Stimulated activated CD8-positive, alpha-beta memory T cell treated with anti-CD3 and anti-CD28 coated beads, Interleukin-7, amount 100 ng/mL, for 4 hours (primary cell): ENCODE measurements at regions not wholly inside any gene's neighbourhood (a gene's known extent, or its start where the extent isn't known, plus 50 kb on each side); places are given as distances from the start of the nearest gene placed in this dataset.

ENCODE experiments used
- DNase-seq, 2 donors: peaks; one replicate each; pipeline ENCODE4 v3.0.0-alpha.2; 2020; ENCODE audit warnings: low read depth in 2 of 2

DNA sequence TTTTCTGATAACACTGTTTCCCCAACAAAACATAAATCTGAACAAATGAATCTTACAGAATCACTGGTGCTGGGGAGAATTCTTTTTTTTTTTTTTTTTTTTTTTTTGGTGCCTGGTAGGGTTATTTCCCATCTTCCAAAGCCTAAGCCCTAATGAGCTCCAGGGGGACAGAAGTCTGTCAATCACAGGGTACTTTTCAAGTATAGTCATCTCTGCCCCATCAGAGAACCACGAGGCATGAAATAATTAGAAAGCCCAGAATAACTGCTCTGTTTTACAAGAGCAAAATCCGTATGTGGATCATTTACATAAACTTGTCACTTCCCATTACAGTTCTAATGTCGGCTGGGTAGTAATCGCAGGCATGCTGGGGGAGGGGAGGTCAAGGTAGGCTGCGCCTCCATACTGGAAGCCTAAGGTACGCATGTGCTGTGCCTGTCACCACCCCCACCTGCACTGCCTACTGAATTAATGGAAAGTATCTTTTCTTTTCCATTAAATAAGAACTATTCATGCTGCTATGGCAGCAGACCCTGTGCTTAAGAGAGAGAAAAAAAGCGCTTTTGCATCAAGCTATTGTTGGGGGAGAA lies 164.7 kb upstream of the LEF1 start:
- DNase-seq, result no peak

- no peak for DNase-seq
Observed at GRCh38 chr4:108331905-108332632, 163.3 kb upstream of the LEF1 start.

DNA sequence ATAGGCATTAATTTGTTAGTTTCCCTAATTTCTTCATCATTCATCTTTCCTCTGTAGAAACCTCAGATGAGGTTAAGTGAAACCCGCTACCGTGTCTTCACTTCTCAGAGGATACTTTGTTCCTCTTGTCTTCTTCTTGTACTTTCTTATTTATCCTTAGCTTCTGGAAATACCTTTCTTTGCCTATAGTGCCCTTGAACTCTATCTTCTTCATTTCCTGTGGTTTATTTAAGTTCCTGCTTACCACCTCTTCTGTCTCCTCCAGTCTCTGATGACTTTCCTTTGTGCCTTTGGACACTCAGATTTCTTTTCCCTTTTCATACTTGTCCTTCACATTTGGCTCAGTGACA lies 159.6 kb upstream of the LEF1 start:
- DNase-seq, result no peak

DNA sequence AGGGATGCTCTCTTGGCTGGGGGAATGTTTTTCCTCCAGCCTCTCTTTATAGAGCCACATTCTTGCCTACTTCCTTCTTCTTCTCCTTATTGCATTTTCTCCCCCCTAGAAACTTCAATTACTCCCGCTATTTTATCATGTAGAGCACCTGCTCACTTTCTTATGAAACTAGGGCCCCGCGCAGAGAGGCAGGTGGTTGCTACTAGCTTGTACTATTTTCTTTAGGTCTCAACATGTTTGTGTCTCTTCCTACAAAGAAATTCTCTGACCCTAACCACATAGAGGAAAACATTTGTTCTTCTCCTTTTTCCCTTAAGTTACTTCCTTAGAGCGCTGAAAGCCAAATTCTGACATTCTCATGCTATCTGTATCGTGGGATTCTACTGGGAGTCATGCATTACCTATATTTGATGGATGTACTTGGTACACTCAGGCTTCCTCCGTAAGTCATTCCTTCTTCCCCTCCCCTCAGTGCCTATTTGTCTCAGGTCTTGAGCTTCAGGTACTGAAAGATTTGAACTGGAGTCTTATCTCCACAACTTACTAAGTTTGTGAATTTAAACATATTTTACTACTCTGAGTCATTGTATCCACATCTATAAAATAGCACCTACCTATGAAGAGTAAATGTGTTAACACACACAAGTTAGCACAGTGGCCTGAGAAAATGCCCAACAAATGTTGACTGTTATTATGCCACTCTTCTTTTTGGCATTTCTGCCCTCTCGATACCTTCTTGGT lies 159.1 kb upstream of the LEF1 start:
- DNase-seq, result no peak

DNA sequence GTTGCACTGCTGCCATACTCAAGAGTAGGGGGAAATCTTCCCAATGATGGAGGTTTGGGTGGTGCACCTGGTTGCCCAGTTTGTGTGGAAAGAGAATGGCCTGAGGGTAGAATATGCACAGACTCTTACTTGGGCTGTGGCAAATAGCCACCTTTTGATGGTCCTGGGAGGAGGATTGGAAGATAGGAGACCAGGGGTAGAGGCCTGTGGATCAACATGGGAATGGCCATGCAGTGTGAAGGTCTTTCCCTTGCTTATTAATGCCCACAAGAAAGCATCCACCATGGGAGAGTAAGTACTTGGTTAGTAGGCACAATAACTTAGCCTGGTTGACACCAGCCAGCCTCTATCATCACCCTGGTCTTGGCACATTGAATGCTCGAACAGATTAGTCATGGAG lies 156.8 kb upstream of the LEF1 start:
- DNase-seq, result no peak

GRCh38 chr4:108324450-108324849 lies 155.7 kb upstream of the LEF1 start:
- DNase-seq, result no peak

- DNase-seq, result no peak
Observed at GRCh38 chr4:108322497-108322896, 153.8 kb upstream of the LEF1 start.

GRCh38 chr4:108320061-108320460 lies 151.3 kb upstream of the LEF1 start:
- no peak for DNase-seq

GRCh38 chr4:108317377-108317776 lies 148.6 kb upstream of the LEF1 start:
- DNase-seq, result no peak

GRCh38 chr4:108315694-108316093 lies 147.0 kb upstream of the LEF1 start:
- no peak for DNase-seq

- DNase-seq, result no peak
Observed at GRCh38 chr4:108314900-108315589, 146.3 kb upstream of the LEF1 start.

DNA sequence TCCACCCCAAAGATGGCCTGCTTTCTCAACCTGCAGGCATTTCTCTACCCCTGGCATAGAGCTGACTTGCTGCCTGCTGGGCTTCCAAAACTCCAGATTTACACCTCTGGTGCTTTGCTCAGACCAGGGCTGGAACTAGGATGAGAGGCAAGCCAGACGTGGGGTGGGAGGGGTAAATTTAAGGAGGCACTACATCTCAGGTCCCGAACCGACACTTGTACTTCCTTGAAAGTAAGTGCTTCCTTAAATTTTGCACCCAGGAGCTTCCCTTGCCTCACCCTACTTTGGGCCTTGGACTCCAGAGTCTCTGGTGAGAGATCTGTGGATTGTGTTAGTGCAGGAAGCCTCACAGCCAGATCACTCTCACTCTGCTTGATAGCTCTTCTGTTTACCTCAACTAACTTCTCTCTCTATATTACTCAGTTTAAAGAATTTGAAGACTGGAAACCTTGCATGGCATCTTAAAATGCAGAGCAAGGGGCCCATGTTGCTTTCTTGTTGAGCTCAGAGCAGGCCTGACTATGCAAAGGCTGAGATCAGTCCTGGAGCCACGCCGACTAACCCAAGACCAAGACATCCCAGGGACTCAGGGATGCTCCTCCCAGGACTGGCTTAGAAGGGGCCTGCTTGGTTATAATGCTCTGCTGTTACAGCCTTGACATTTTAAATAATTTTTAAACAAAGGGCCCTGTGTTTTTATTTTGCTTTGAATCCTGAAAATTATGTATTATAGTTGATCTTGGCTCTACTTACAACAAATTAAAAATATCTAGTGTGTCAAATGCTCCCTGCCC lies 145.0 kb upstream of the LEF1 start:
- no peak for DNase-seq

DNA sequence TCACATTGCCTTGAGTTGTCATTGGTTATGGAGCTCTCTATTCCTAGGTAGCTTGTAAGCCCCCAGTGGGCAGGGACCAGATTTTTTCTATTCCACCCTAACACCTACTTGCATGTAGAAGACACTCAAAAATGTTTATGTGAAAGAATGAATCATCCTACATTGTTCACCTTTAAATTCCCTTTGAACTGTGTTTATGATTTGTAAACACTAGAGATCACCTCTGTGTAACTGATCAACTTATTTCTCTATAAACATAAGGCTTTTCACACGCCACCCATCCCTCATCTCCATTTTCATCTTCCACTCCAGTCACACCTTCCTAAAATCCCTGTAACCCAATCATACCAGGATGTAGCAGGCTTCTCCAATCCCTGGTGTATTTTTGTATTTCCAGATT lies 142.6 kb upstream of the LEF1 start:
- DNase-seq, result no peak

GRCh38 chr4:108303488-108304177 lies 134.9 kb upstream of the LEF1 start:
- DNase-seq, result no peak

DNA sequence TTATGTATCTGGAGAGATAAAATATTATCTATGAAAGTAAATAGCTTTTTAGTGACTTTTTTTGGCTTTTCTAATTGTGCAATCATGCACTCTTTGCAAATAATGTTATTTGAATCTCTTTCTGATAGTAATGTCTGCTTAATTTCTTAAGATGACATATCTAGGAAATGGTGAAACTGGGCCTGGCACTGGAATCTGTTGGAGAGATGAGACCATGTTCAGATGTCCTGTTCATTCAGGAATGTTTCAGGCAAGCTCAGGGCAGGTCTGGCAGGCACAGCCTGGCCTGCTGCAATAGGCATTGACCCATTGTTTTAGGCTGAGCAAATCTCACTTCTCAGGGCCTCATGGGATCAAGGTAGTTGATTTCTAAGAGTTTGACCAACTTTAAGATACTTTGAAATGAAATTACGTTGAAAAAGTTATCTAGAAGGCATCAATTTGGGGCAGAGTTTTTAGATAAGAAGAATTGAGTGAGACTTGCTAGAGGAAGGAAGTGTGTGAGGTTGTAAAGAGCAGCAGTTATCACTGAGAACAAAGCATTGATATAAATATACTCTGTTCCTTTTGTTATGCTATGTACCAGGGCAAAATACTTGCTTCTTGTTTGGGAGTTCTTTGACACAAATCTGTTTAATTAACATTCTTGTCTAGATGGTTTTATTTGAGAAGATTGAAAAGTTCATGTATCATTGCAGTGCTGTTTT lies 133.0 kb upstream of the LEF1 start:
- DNase-seq, result no peak

GRCh38 chr4:108297605-108298004 lies 128.9 kb upstream of the LEF1 start:
- no peak for DNase-seq

DNA sequence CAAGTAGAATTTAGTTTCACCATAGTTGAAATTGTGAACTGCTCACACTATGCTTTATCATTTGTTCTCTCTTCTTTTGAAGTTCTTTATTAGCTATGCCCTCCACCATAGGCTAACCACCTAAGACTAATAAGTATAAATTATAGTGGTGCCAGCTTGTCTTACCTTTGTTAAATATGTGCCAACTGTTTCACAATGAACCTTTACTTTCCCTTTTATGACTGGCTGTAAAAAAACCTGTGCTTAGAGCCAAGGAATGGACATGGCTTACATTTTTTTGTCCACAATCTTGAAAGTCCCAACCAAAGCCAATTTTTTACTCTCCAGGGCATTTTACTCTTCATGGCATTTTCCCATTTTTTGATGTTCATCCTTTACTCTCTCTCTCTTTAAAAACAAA lies 123.5 kb upstream of the LEF1 start:
- DNase-seq, result no peak

GRCh38 chr4:108291137-108291536 lies 122.4 kb upstream of the LEF1 start:
- DNase-seq, result no peak

GRCh38 chr4:108287834-108288413 lies 119.2 kb upstream of the LEF1 start:
- DNase-seq, result no peak

DNA sequence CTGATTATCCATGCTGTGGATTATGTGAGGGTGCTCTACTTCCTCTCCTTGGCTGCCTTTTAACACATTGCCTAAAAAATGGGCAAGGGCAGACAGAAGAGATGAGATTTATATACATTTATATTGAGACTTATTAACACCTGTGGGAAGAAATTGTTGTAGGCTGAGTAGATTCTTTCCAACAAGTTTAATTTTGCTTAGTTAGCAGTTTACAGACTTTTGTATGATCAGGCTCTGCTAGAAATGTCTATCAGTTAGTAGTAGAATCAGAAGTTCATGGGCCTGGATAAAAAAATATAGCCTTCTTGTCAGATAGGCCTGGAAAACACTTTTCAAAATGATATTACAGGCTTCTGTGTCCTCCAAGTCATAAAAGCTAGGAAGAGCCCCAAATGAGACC lies 111.3 kb upstream of the LEF1 start:
- DNase-seq, result no peak
